ENCODE measurements at regions not wholly inside any gene's neighbourhood (a gene's known extent, or its start where the extent isn't known, plus 50 kb on each side); places are given as distances from the start of the nearest gene placed in this dataset.

GRCh38 chr12:132424811-132425210, 65.1 kb upstream of the FBRSL1 start:
- DNase-seq = no peak

- DNase-seq = no peak
Measured at GRCh38 chr12:132423820-132424645, 65.9 kb upstream of the FBRSL1 start.

GRCh38 chr12:132423251-132423819, 66.6 kb upstream of the FBRSL1 start:
- peak; percentile 35 for DNase-seq

GRCh38 chr12:132422381-132423043, 67.4 kb upstream of the FBRSL1 start:
- no peak for DNase-seq

- DNase-seq = no peak
Measured at GRCh38 chr12:132422040-132422380, 67.9 kb upstream of the FBRSL1 start.

- DNase-seq = no peak
Measured at GRCh38 chr12:132419631-132420246, 70.2 kb upstream of the FBRSL1 start.

- DNase-seq = no peak
Measured at GRCh38 chr12:132418393-132418925, 71.5 kb upstream of the FBRSL1 start.

- DNase-seq = no peak
Measured at GRCh38 chr12:132417741-132418140, 72.2 kb upstream of the FBRSL1 start.

- DNase-seq = no peak
Measured at GRCh38 chr12:132416827-132417226, 73.1 kb upstream of the FBRSL1 start.

- DNase-seq = no peak
Measured at GRCh38 chr12:132416121-132416673, 73.8 kb upstream of the FBRSL1 start.

GRCh38 chr12:132415327-132416120, 74.4 kb upstream of the FBRSL1 start:
- DNase-seq = no peak

- DNase-seq = peak; percentile 84
Measured at GRCh38 chr12:132414634-132415326, 75.2 kb upstream of the FBRSL1 start.

GRCh38 chr12:132413931-132414588, 75.9 kb upstream of the FBRSL1 start:
- DNase-seq = peak; percentile 31

- no peak for DNase-seq
Measured at GRCh38 chr12:132411457-132411856, 78.5 kb upstream of the FBRSL1 start.

- DNase-seq = no peak
Measured at GRCh38 chr12:132410849-132411248, 79.1 kb upstream of the FBRSL1 start.

- no peak for DNase-seq
Measured at GRCh38 chr12:132410296-132410625, 79.7 kb upstream of the FBRSL1 start.

GRCh38 chr12:132409495-132410295, 80.3 kb upstream of the FBRSL1 start:
- DNase-seq = no peak

- DNase-seq = no peak
Measured at GRCh38 chr12:132408626-132409494, 79.5 kb upstream of the GALNT9 start.

GRCh38 chr12:132407992-132408391, 78.6 kb upstream of the GALNT9 start:
- DNase-seq = no peak

All from stimulated activated CD4-positive, alpha-beta T cell treated with anti-CD3 and anti-CD28 coated beads, Interleukin-15, amount 100 ng/mL, for 24 hours (primary cell).